Fibroblast of villous mesenchyme (primary cell): ENCODE measurements at regions not wholly inside any gene's neighbourhood (a gene's known extent, or its start where the extent isn't known, plus 50 kb on each side); places are given as distances from the start of the nearest gene placed in this dataset. TPM values are rescaled to one million over a fixed set of nuclear protein-coding genes. Genes with fewer than 3 reads are reported as not detected.

Experiments
- DNase-seq: peaks from one replicate; pipeline ENCODE4 v3.0.0-alpha.2; 2010; ENCODE audit warnings: low read depth
- H3K4me3 ChIP-seq: 2 replicates; pipeline ENCODE4 v1.5.1; 2011; ENCODE audit warnings: low read depth, mild to moderate bottlenecking, low read length
- CTCF ChIP-seq: IDR thresholded peaks from 2 replicates; pipeline ENCODE4 v1.5.1; 2012; ENCODE audit warnings: low read depth, mild to moderate bottlenecking, low read length; ENCODE audit not compliant: insufficient read depth
- small RNA-seq: library from RNA; depleted of rRNA; stranded (forward); fragments of <200 nt; gene quantifications from one replicate; pipeline ENCODE3, GENCODE V24; 2012

- no peak for DNase-seq
- no peak for TF ChIP-seq CTCF
- no peak overlapping the region for H3K4me3 ChIP-seq
Measured at GRCh38 chr2:51105811-51106210, 73.9 kb upstream of the NRXN1 start.

DNA sequence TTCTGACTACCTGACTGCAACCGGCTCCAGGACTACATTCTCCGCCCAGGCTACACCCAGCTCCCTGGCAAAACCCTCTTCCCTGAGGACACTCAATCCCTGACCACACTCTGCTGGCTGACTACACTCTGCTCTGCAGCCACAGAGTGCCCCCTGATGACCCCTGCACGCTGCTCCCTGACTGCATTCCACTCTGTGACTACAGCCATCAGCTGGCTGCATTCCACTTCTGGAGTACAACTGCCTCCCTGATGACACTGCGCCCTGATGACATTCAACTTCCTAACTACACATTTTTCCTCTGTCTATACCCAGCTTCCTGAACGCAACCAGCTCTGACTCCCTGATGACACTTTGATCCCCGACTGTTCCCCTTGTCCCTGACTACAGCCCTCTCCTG, 71.3 kb upstream of the NRXN1 start:
- H3K4me3 ChIP-seq: no peak overlapping the region
- DNase-seq: no peak
- TF ChIP-seq CTCF: no peak

DNA sequence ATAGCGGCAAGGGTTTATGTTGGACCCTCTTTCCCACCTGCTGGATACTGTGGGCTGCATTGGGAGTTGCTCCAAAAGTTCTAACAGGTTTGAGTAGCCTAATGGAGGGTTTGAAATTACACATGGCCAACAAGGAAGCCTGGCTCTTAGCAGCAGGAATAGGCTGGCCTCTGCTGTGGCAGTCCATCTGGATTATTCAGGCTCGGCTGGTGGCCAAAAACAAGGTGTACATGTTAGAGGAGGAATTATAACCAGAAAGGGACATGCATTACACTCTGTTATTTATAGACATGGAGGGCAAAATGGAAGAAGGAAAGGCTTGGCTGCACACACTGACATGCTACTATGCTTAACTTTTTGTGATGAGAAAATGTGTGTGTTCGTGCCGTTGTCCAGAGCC, 61.1 kb upstream of the NRXN1 start:
- DNase-seq: no peak
- no peak overlapping the region for H3K4me3 ChIP-seq
- TF ChIP-seq CTCF: no peak

DNA sequence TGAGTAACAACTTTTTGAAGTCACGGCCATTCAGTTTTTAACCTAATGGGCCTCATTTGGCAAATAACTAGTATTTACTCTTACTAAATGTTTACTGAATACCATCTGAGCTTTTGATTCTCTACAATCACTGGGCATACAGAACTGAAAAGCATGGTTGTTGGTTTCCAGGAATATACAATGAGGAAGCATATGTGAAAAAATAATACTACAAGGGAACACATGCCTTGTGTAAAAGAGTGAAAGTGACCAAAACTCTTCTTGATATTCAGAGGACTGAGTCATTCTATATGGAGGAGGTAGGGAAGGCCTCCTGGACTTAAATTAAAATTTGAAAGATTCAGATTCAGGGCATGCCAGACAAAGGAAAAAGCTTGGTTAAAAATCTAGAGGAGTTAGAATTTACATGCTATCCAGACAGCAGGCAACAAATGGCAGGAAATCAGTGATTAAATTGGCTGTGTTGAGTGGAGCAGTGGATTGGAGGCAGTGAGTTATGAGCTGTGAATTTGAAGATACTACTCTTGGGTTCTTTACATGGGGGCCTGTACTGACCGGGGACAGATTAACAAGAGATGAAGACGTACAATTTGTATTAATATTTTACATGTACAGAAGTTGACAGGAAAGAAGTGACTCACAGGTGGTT, 53.6 kb upstream of the NRXN1 start:
- TF ChIP-seq CTCF: no peak
- DNase-seq: no peak
- H3K4me3 ChIP-seq: no peak overlapping the region

DNA sequence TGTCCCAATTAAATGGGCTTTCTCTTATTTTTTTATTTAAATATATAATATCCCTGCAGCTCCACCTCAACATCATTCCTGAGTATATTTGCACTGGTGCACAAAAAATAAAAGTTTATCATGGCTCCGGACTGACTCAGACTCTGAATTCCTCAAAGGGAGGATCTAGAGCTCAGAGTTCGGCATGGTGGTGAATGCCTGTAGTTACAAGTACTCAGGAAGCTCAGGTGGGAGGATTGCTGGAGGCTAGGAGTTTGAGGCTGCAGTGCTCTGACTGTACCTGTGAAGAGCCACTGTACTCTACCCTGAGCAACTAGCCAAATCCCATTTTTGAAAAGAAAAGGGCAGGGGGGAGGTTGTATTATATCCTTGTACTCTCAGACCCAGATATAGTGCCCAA, 52.8 kb upstream of the NRXN1 start:
- no peak for DNase-seq
- no peak for TF ChIP-seq CTCF
- no peak overlapping the region for H3K4me3 ChIP-seq

Small RNA genes lying in the stretch of these regions (small RNA-seq; reads per million reads assigned to genes)
- not detected for gene AC010967.3
- gene AC069157.1: not detected
- gene AC097463.2: not detected
- not detected for gene CRYGGP
- gene MIR4431: not detected
- not detected for gene RF00019
- not detected for gene RF00424
- not detected for gene RNU6-997P
